Hepatocyte (in vitro differentiated cells): ENCODE measurements at regions not wholly inside any gene's neighbourhood (a gene's known extent, or its start where the extent isn't known, plus 50 kb on each side); places are given as distances from the start of the nearest gene placed in this dataset.

Experiments
- DNase-seq: peaks from one replicate; pipeline ENCODE4 v3.0.0-alpha.2; 2016; ENCODE audit warnings: low spot score
- H2AFZ ChIP-seq: fragments of 200-600 bp; sonication (generic); 2 replicates; pipeline ENCODE4 v1.6.0; 2016; ENCODE audit warnings: antibody characterized with exemption, mild to moderate bottlenecking
- H3K27ac ChIP-seq: fragments of 200-600 bp; sonication (generic); 2 replicates; pipeline ENCODE4 v1.5.1; 2016; ENCODE audit warnings: mild to moderate bottlenecking
- H3K27me3 ChIP-seq: fragments of 200-600 bp; sonication (generic); 2 replicates; pipeline ENCODE4 v1.6.1; 2016
- H3K36me3 ChIP-seq: fragments of 200-600 bp; sonication (generic); replicated peaks from 2 replicates; pipeline ENCODE4 v1.5.1; 2016; ENCODE audit warnings: low read depth; ENCODE audit not compliant: insufficient read depth
- H3K4me1 ChIP-seq: fragments of 200-600 bp; sonication (generic); 2 replicates; pipeline ENCODE4 v1.5.1; 2016; ENCODE audit warnings: mild to moderate bottlenecking, moderate library complexity; ENCODE audit not compliant: insufficient read depth
- H3K4me2 ChIP-seq: fragments of 200-600 bp; sonication (generic); 2 replicates; pipeline ENCODE4 v1.6.0; 2016
- H3K4me3 ChIP-seq: fragments of 200-600 bp; sonication (generic); 2 replicates; pipeline ENCODE4 v1.5.1; 2016; ENCODE audit warnings: mild to moderate bottlenecking
- H3K79me2 ChIP-seq: fragments of 200-600 bp; sonication (generic); 2 replicates; pipeline ENCODE4 v1.6.0; 2017; ENCODE audit warnings: mild to moderate bottlenecking
- H3K9me2 ChIP-seq: fragments of 200-600 bp; sonication (generic); replicated peaks from 2 replicates; pipeline ENCODE4 v1.6.0; 2017; ENCODE audit warnings: mild to moderate bottlenecking; ENCODE audit not compliant: insufficient read depth
- H3K9me3 ChIP-seq: fragments of 200-600 bp; sonication (generic); 2 replicates; pipeline ENCODE4 v1.5.1; 2016; ENCODE audit warnings: low read depth, mild to moderate bottlenecking
- H4K20me1 ChIP-seq: fragments of 200-600 bp; sonication (generic); 2 replicates; pipeline ENCODE4 v1.6.0; 2016; ENCODE audit warnings: mild to moderate bottlenecking; ENCODE audit not compliant: insufficient read depth, poor library complexity, severe bottlenecking
- CTCF ChIP-seq: fragments of 200-600 bp; sonication (generic); IDR thresholded peaks from 2 replicates; pipeline ENCODE4 v1.5.1; 2016; ENCODE audit warnings: antibody characterized with exemption, mild to moderate bottlenecking; ENCODE audit not compliant: poor library complexity
- EZH2 ChIP-seq: fragments of 200-600 bp; sonication (generic); IDR thresholded peaks from 2 replicates; pipeline ENCODE4 v1.6.1; 2016; ENCODE audit warnings: antibody characterized with exemption, mild to moderate bottlenecking, borderline replicate concordance
- EZH2phosphoT487 ChIP-seq: fragments of 200-600 bp; sonication (generic); IDR thresholded peaks from one replicate; pipeline ENCODE4 v1.6.1; 2018; ENCODE audit warnings: antibody characterized with exemption, mild to moderate bottlenecking, low read depth, moderate library complexity; ENCODE audit not compliant: unreplicated experiment, severe bottlenecking
- WGBS: methylation state at CpG from one replicate; pipeline ENCODE4 v1.1.6; 2016; ENCODE audit warnings: low lambda C conversion rate; ENCODE audit errors: missing lambda C conversion rate; 5-methylcytosine and 5-hydroxymethylcytosine counted together

- TF ChIP-seq EZH2phosphoT487 (no peak), EZH2 (no peak), CTCF (no peak)
- no peaks in the 10 kb centered on the region for H4K20me1 ChIP-seq
- no peak for DNase-seq
- no peaks in the 10 kb centered on the region for H3K9me2 ChIP-seq
- no peaks in the 10 kb centered on the region for H3K36me3 ChIP-seq
- 98% methylated on average over 3 of the region's 3 CpGs for WGBS
- H2AFZ ChIP-seq, result no peak overlapping the region
- H3K27me3 ChIP-seq, result no peaks in the 10 kb centered on the region
- no peak overlapping the region for H3K27ac ChIP-seq
- no peak overlapping the region for H3K4me2 ChIP-seq
- no peaks in the 10 kb centered on the region for H3K79me2 ChIP-seq
- no peaks in the 10 kb centered on the region for H3K4me1 ChIP-seq
- H3K9me3 ChIP-seq, result no peaks in the 10 kb centered on the region
- no peak overlapping the region for H3K4me3 ChIP-seq
Measured at GRCh38 chr7:115462301-115463015, 540.6 kb downstream of the MDFIC start.

- TF ChIP-seq CTCF (no peak), EZH2phosphoT487 (no peak), EZH2 (no peak)
- WGBS, result 83% methylated on average over 3 of the region's 3 CpGs
- H3K9me2 ChIP-seq, result no peaks in the 10 kb centered on the region
- no peaks in the 10 kb centered on the region for H3K79me2 ChIP-seq
- no peak overlapping the region for H3K27ac ChIP-seq
- no peak overlapping the region for H3K4me2 ChIP-seq
- H3K27me3 ChIP-seq, result no peaks in the 10 kb centered on the region
- no peaks in the 10 kb centered on the region for H3K4me1 ChIP-seq
- no peaks in the 10 kb centered on the region for H3K9me3 ChIP-seq
- no peak for DNase-seq
- no peaks in the 10 kb centered on the region for H4K20me1 ChIP-seq
- H3K36me3 ChIP-seq, result no peaks in the 10 kb centered on the region
- no peak overlapping the region for H2AFZ ChIP-seq
- no peak overlapping the region for H3K4me3 ChIP-seq
Measured at GRCh38 chr7:115449689-115450088, 527.8 kb downstream of the MDFIC start.

- Histone ChIP-seq H3K9me2 (no peaks in the 10 kb centered on the region), H3K4me3 (no peak overlapping the region), H4K20me1 (no peaks in the 10 kb centered on the region), H2AFZ (no peak overlapping the region), H3K9me3 (no peaks in the 10 kb centered on the region), H3K27me3 (no peaks in the 10 kb centered on the region), H3K27ac (no peak overlapping the region), H3K36me3 (no peaks in the 10 kb centered on the region), H3K79me2 (no peaks in the 10 kb centered on the region), H3K4me1 (no peaks in the 10 kb centered on the region), H3K4me2 (no peak overlapping the region)
- 66% methylated on average over 2 of the region's 2 CpGs for WGBS
- DNase-seq, result no peak
- no peak for TF ChIP-seq EZH2phosphoT487
- TF ChIP-seq EZH2, result no peak
- no peak for TF ChIP-seq CTCF
Measured at GRCh38 chr7:115447495-115447894, 525.6 kb downstream of the MDFIC start.
